Astrocyte (in vitro differentiated cells and primary cell): ENCODE measurements at regions not wholly inside any gene's neighbourhood (a gene's known extent, or its start where the extent isn't known, plus 50 kb on each side); places are given as distances from the start of the nearest gene placed in this dataset.

ENCODE experiments used
- EZH2 ChIP-seq: IDR thresholded peaks from 2 replicates; pipeline ENCODE4 v1.6.1; 2012; ENCODE audit warnings: mild to moderate bottlenecking, low read length, inconsistent platforms; ENCODE audit not compliant: insufficient read depth
- TF ChIP-seq, protein P1 (sequence below): IDR thresholded peaks from 2 replicates; pipeline ENCODE4 v1.5.1; 2011; ENCODE audit warnings: low read depth, mild to moderate bottlenecking, inconsistent platforms, low read length, moderate library complexity; ENCODE audit not compliant: insufficient read depth

- TF ChIP-seq, protein P1, sequence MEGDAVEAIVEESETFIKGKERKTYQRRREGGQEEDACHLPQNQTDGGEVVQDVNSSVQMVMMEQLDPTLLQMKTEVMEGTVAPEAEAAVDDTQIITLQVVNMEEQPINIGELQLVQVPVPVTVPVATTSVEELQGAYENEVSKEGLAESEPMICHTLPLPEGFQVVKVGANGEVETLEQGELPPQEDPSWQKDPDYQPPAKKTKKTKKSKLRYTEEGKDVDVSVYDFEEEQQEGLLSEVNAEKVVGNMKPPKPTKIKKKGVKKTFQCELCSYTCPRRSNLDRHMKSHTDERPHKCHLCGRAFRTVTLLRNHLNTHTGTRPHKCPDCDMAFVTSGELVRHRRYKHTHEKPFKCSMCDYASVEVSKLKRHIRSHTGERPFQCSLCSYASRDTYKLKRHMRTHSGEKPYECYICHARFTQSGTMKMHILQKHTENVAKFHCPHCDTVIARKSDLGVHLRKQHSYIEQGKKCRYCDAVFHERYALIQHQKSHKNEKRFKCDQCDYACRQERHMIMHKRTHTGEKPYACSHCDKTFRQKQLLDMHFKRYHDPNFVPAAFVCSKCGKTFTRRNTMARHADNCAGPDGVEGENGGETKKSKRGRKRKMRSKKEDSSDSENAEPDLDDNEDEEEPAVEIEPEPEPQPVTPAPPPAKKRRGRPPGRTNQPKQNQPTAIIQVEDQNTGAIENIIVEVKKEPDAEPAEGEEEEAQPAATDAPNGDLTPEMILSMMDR: no peak
- no peak for TF ChIP-seq EZH2
These were observed 123.8 kb upstream of the GALNT2 start for GRCh38 chr1:229943148-229943714.
